GM12878 (cell line): ENCODE measurements at regions not wholly inside any gene's neighbourhood (a gene's known extent, or its start where the extent isn't known, plus 50 kb on each side); places are given as distances from the start of the nearest gene placed in this dataset.

ENCODE experiments used
- CEBPB ChIP-seq, 2 experiments: fragments of 150-350 bp in 1 of 2; IDR thresholded peaks; 2 replicates each; pipeline ENCODE4 v1.6.1; 2012 to 2014; ENCODE audit warnings: low read depth in 2 of 2, low read length in 2 of 2, borderline replicate concordance in 1 of 2, inconsistent platforms in 1 of 2
- CTCF ChIP-seq, 3 experiments: IDR thresholded peaks in 2 of 3; conservative IDR thresholded peaks in 1 of 3; 2 replicates each; pipeline ENCODE4 v1.5.1; 2011; ENCODE audit warnings: low read depth in 3 of 3, low read length in 3 of 3, mild to moderate bottlenecking in 3 of 3, control low read depth in 2 of 3, moderate library complexity in 2 of 3, inconsistent platforms in 1 of 3, mixed read lengths in 1 of 3; ENCODE audit not compliant: control insufficient read depth in 2 of 3, insufficient read depth in 1 of 3; ENCODE audit errors: extremely low read depth in 1 of 3
- E4F1 ChIP-seq: fragments of 450-650 bp; IDR thresholded peaks from 2 replicates; pipeline ENCODE4 v1.6.1; 2018; ENCODE audit warnings: borderline replicate concordance, mild to moderate bottlenecking; ENCODE audit not compliant: partially characterized antibody
- HCFC1 ChIP-seq: fragments of 150-350 bp; IDR thresholded peaks from 2 replicates; pipeline ENCODE4 v1.6.1; 2014; ENCODE audit warnings: low read length
- IKZF2 ChIP-seq, 2 experiments: fragments of 450-650 bp; IDR thresholded peaks; 2 replicates each; pipeline ENCODE4 v1.6.1; 2017; ENCODE audit warnings: mild to moderate bottlenecking in 2 of 2, moderate library complexity in 2 of 2
- MAX ChIP-seq: IDR thresholded peaks from 2 replicates; pipeline ENCODE4 v1.6.1; 2012; ENCODE audit warnings: low read depth, low read length, improper control_type of control experiment
- NBN ChIP-seq: fragments of 450-650 bp; IDR thresholded peaks from 2 replicates; pipeline ENCODE4 v1.6.1; 2016
- PAX5 ChIP-seq: IDR thresholded peaks from 2 replicates; pipeline ENCODE4 v1.6.1; 2011; ENCODE audit warnings: low read depth, low read length, borderline replicate concordance
- PKNOX1 ChIP-seq: fragments of 450-650 bp; IDR thresholded peaks from 2 replicates; pipeline ENCODE4 v1.6.1; 2016; ENCODE audit warnings: mild to moderate bottlenecking
- SMAD1 ChIP-seq: fragments of 450-650 bp; IDR thresholded peaks from 2 replicates; pipeline ENCODE4 v1.6.1; 2018; ENCODE audit warnings: mild to moderate bottlenecking, low read depth; ENCODE audit not compliant: partially characterized antibody
- SMARCA5 ChIP-seq: fragments of 450-650 bp; IDR thresholded peaks from 2 replicates; pipeline ENCODE4 v1.6.1; 2017; ENCODE audit warnings: mild to moderate bottlenecking
- USF1 ChIP-seq: IDR thresholded peaks from 2 replicates; pipeline ENCODE4 v1.6.1; 2011; ENCODE audit warnings: borderline replicate concordance, low read depth, mild to moderate bottlenecking, moderate library complexity, mixed read lengths, low read length; ENCODE audit not compliant: insufficient read depth; ENCODE audit errors: extremely low read length
- ZBTB11 ChIP-seq: fragments of 450-650 bp; formaldehyde crosslinking; IDR thresholded peaks from 2 replicates; pipeline ENCODE4 v1.5.0; 2022; ENCODE audit warnings: mild to moderate bottlenecking, missing genetic modification characterization
- ZBTB33 ChIP-seq: fragments of 450-650 bp; IDR thresholded peaks from 2 replicates; pipeline ENCODE4 v1.6.1; 2017; ENCODE audit warnings: mild to moderate bottlenecking

GRCh38 chr2:8525582-8526402, 156.1 kb upstream of the ID2 start (continued):
- TF ChIP-seq USF1, result no peak
- TF ChIP-seq IKZF2 (IDR thresholded peaks at IDR 0.05), result peak; percentile 97
- peak; percentile 73 for TF ChIP-seq PAX5
- TF ChIP-seq PKNOX1, result peak; percentile 38; the same call in 1 of the 2 replicates
- TF ChIP-seq CEBPB (IDR thresholded peaks at IDR 0.05; ENCODE audit: borderline replicate concordance in 1 of 2, low read depth in 2 of 2, low read length in 2 of 2), result 0 out of 4 replicates have a peak, but pooled peaks of 1 of the 2 experiments have one; percentile 32
- peak; percentile 82 for TF ChIP-seq NBN
- no peak for TF ChIP-seq ZBTB33
- TF ChIP-seq CTCF (IDR thresholded peaks at IDR 0.05 in 2 of 3, conservative IDR thresholded peaks at IDR 0.05 in 1 of 3; ENCODE audit: control insufficient read depth in 2 of 3, extremely low read depth in 1 of 3, insufficient read depth in 1 of 3, low read depth in 3 of 3, low read length in 3 of 3), result peak; percentile 54 to 72 (median 58)
- peak; percentile 20 for TF ChIP-seq E4F1
- TF ChIP-seq SMARCA5, result peak; percentile 26; the same call in 1 of the 2 replicates
- 0 out of 2 replicates have a peak, but pooled peaks have one; percentile 18 for TF ChIP-seq HCFC1
- no peak for TF ChIP-seq ZBTB11 (CRISPR knock-in tag)
- TF ChIP-seq SMAD1, result peak; percentile 96
- peak; percentile 73; the same call in 1 of the 2 replicates for TF ChIP-seq MAX
